GM12891 (cell line): ENCODE measurements at regions not wholly inside any gene's neighbourhood (a gene's known extent, or its start where the extent isn't known, plus 50 kb on each side); places are given as distances from the start of the nearest gene placed in this dataset.

Experiments
- POLR2AphosphoS5 ChIP-seq: IDR thresholded peaks from 2 replicates; pipeline ENCODE4 v1.6.1; 2011; ENCODE audit warnings: low read depth, low read length, control low read depth
- SPI1 ChIP-seq: IDR thresholded peaks from 2 replicates; pipeline ENCODE4 v1.6.1; 2011; ENCODE audit warnings: low read depth, low read length, control low read depth

DNA sequence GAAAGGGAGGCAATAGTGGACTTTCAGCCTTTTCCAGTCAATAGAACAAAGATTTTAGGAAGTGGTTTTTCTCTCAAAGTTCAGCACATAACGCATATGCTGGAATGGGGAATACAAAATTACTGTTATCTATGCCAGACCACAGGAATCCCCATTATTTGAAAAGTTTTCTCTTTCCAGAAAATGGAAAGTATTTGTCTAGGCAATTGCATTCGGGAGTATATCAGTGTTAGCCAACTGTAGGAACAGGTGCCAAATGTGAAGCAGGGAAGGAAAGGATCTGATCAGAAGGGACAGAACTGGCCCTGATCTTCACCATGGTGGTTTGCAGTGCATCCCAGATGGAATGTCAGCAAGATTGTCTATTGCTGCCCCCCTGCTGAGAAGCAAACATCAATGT is 213.6 kb downstream of the CPE start:
- TF ChIP-seq POLR2AphosphoS5 (no peak), SPI1 (no peak)
